ENCODE measurements at regions not wholly inside any gene's neighbourhood (a gene's known extent, or its start where the extent isn't known, plus 50 kb on each side); places are given as distances from the start of the nearest gene placed in this dataset.

GRCh38 chr10:120385992-120386391, 71.0 kb upstream of the PLPP4 start:
- Histone ChIP-seq H3K4me3 (ENCODE audit: low read length) (no peak overlapping the region), H3K36me3 (ENCODE audit: control insufficient read depth, insufficient read depth, low read length) (no peaks in the 10 kb centered on the region), H3K4me1 (ENCODE audit: control insufficient read depth, insufficient read depth, low read length) (no peaks in the 10 kb centered on the region), H3K27me3 (ENCODE audit: control insufficient read depth, insufficient read depth, low read length) (no peaks in the 10 kb centered on the region), H3K9me3 (ENCODE audit: control insufficient read depth, insufficient read depth, low read length) (no peaks in the 10 kb centered on the region), H3K27ac (ENCODE audit: low read length) (no peak overlapping the region)
- WGBS (ENCODE audit: insufficient coverage, insufficient read length): no CpG with 5 or more reads among the region's 4 CpGs
- no peak for DNase-seq (ENCODE audit: low read depth, low spot score)

- no peaks in the 10 kb centered on the region for H3K36me3 ChIP-seq (ENCODE audit: control insufficient read depth, insufficient read depth, low read length)
- H3K4me1 ChIP-seq (ENCODE audit: control insufficient read depth, insufficient read depth, low read length): no peaks in the 10 kb centered on the region
- no peak overlapping the region for H3K4me3 ChIP-seq (ENCODE audit: low read length)
- no peak overlapping the region for H3K27ac ChIP-seq (ENCODE audit: low read length)
- H3K9me3 ChIP-seq (ENCODE audit: control insufficient read depth, insufficient read depth, low read length): no peaks in the 10 kb centered on the region
- H3K27me3 ChIP-seq (ENCODE audit: control insufficient read depth, insufficient read depth, low read length): no peaks in the 10 kb centered on the region
- no peak for DNase-seq (ENCODE audit: low read depth, low spot score)
Observed at GRCh38 chr10:120386896-120387295, 70.1 kb upstream of the PLPP4 start.

GRCh38 chr10:120387326-120387725, 69.7 kb upstream of the PLPP4 start:
- Histone ChIP-seq H3K27ac (ENCODE audit: low read length) (no peak overlapping the region), H3K9me3 (ENCODE audit: control insufficient read depth, insufficient read depth, low read length) (no peaks in the 10 kb centered on the region), H3K4me1 (ENCODE audit: control insufficient read depth, insufficient read depth, low read length) (no peaks in the 10 kb centered on the region), H3K4me3 (ENCODE audit: low read length) (no peak overlapping the region), H3K27me3 (ENCODE audit: control insufficient read depth, insufficient read depth, low read length) (no peaks in the 10 kb centered on the region), H3K36me3 (ENCODE audit: control insufficient read depth, insufficient read depth, low read length) (no peaks in the 10 kb centered on the region)
- WGBS (ENCODE audit: insufficient coverage, insufficient read length): no CpG with 5 or more reads among the region's 2 CpGs
- no peak for DNase-seq (ENCODE audit: low read depth, low spot score)

- no peaks in the 10 kb centered on the region for H3K27me3 ChIP-seq (ENCODE audit: control insufficient read depth, insufficient read depth, low read length)
- H3K9me3 ChIP-seq (ENCODE audit: control insufficient read depth, insufficient read depth, low read length): no peaks in the 10 kb centered on the region
- no peak for DNase-seq (ENCODE audit: low read depth, low spot score)
- H3K27ac ChIP-seq (ENCODE audit: low read length): no peak overlapping the region
- no peaks in the 10 kb centered on the region for H3K4me1 ChIP-seq (ENCODE audit: control insufficient read depth, insufficient read depth, low read length)
- H3K36me3 ChIP-seq (ENCODE audit: control insufficient read depth, insufficient read depth, low read length): no peaks in the 10 kb centered on the region
- no peak overlapping the region for H3K4me3 ChIP-seq (ENCODE audit: low read length)
- no CpG with 5 or more reads among the region's 4 CpGs for WGBS (ENCODE audit: insufficient coverage, insufficient read length)
Observed at GRCh38 chr10:120392245-120392644, 64.8 kb upstream of the PLPP4 start.

GRCh38 chr10:120392671-120393079, 64.4 kb upstream of the PLPP4 start:
- H3K27me3 ChIP-seq (ENCODE audit: control insufficient read depth, insufficient read depth, low read length): no peaks in the 10 kb centered on the region
- no peaks in the 10 kb centered on the region for H3K9me3 ChIP-seq (ENCODE audit: control insufficient read depth, insufficient read depth, low read length)
- DNase-seq (ENCODE audit: low read depth, low spot score): no peak
- WGBS (ENCODE audit: insufficient coverage, insufficient read length): no CpG with 5 or more reads among the region's 2 CpGs
- no peaks in the 10 kb centered on the region for H3K4me1 ChIP-seq (ENCODE audit: control insufficient read depth, insufficient read depth, low read length)
- no peak overlapping the region for H3K4me3 ChIP-seq (ENCODE audit: low read length)
- H3K36me3 ChIP-seq (ENCODE audit: control insufficient read depth, insufficient read depth, low read length): no peaks in the 10 kb centered on the region
- H3K27ac ChIP-seq (ENCODE audit: low read length): no peak overlapping the region

GRCh38 chr10:120394446-120394845, 62.6 kb upstream of the PLPP4 start:
- no peak for DNase-seq (ENCODE audit: low read depth, low spot score)
- H3K36me3 ChIP-seq (ENCODE audit: control insufficient read depth, insufficient read depth, low read length): no peaks in the 10 kb centered on the region
- H3K4me1 ChIP-seq (ENCODE audit: control insufficient read depth, insufficient read depth, low read length): no peaks in the 10 kb centered on the region
- no peak overlapping the region for H3K27ac ChIP-seq (ENCODE audit: low read length)
- no peaks in the 10 kb centered on the region for H3K27me3 ChIP-seq (ENCODE audit: control insufficient read depth, insufficient read depth, low read length)
- H3K4me3 ChIP-seq (ENCODE audit: low read length): no peak overlapping the region
- no peaks in the 10 kb centered on the region for H3K9me3 ChIP-seq (ENCODE audit: control insufficient read depth, insufficient read depth, low read length)
- WGBS (ENCODE audit: insufficient coverage, insufficient read length): no CpG with 5 or more reads among the region's 1 CpG

DNA sequence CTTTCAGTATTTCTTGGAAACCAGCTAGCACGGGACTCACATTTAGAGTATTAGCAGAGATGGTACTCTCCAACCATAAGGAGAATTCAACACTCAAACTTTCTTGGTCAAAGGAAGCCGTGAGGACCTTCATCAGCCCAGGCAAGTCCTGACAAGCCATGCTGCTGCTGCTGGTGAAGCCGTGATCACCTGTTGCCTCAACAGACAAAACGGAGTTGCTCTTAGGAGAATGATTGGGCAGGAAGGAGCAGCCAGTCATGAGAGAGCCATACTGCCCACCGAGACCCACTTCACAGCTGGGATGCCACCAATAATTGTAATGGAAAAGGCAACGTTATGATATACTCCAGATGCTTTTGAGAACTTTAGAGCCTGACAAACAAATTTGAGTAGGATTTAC, 60.8 kb upstream of the PLPP4 start:
- no CpG with 5 or more reads among the region's 6 CpGs for WGBS (ENCODE audit: insufficient coverage, insufficient read length)
- Histone ChIP-seq H3K9me3 (ENCODE audit: control insufficient read depth, insufficient read depth, low read length) (no peaks in the 10 kb centered on the region), H3K4me1 (ENCODE audit: control insufficient read depth, insufficient read depth, low read length) (no peaks in the 10 kb centered on the region), H3K4me3 (ENCODE audit: low read length) (no peak overlapping the region), H3K27ac (ENCODE audit: low read length) (no peak overlapping the region), H3K27me3 (ENCODE audit: control insufficient read depth, insufficient read depth, low read length) (no peaks in the 10 kb centered on the region), H3K36me3 (ENCODE audit: control insufficient read depth, insufficient read depth, low read length) (no peaks in the 10 kb centered on the region)
- DNase-seq (ENCODE audit: low read depth, low spot score): no peak

GRCh38 chr10:120398180-120398579, 58.8 kb upstream of the PLPP4 start:
- Histone ChIP-seq H3K27me3 (ENCODE audit: control insufficient read depth, insufficient read depth, low read length) (no peaks in the 10 kb centered on the region), H3K9me3 (ENCODE audit: control insufficient read depth, insufficient read depth, low read length) (no peaks in the 10 kb centered on the region), H3K36me3 (ENCODE audit: control insufficient read depth, insufficient read depth, low read length) (no peaks in the 10 kb centered on the region), H3K27ac (ENCODE audit: low read length) (no peak overlapping the region), H3K4me1 (ENCODE audit: control insufficient read depth, insufficient read depth, low read length) (no peaks in the 10 kb centered on the region), H3K4me3 (ENCODE audit: low read length) (no peak overlapping the region)
- no CpG with 5 or more reads among the region's 4 CpGs for WGBS (ENCODE audit: insufficient coverage, insufficient read length)
- DNase-seq (ENCODE audit: low read depth, low spot score): no peak

GRCh38 chr10:120400601-120401000, 56.4 kb upstream of the PLPP4 start:
- no peak for DNase-seq (ENCODE audit: low read depth, low spot score)
- no peaks in the 10 kb centered on the region for H3K4me1 ChIP-seq (ENCODE audit: control insufficient read depth, insufficient read depth, low read length)
- no peaks in the 10 kb centered on the region for H3K27me3 ChIP-seq (ENCODE audit: control insufficient read depth, insufficient read depth, low read length)
- H3K9me3 ChIP-seq (ENCODE audit: control insufficient read depth, insufficient read depth, low read length): no peaks in the 10 kb centered on the region
- H3K27ac ChIP-seq (ENCODE audit: low read length): no peak overlapping the region
- H3K36me3 ChIP-seq (ENCODE audit: control insufficient read depth, insufficient read depth, low read length): no peaks in the 10 kb centered on the region
- no CpG with 5 or more reads among the region's 1 CpG for WGBS (ENCODE audit: insufficient coverage, insufficient read length)
- H3K4me3 ChIP-seq (ENCODE audit: low read length): no peak overlapping the region

DNA sequence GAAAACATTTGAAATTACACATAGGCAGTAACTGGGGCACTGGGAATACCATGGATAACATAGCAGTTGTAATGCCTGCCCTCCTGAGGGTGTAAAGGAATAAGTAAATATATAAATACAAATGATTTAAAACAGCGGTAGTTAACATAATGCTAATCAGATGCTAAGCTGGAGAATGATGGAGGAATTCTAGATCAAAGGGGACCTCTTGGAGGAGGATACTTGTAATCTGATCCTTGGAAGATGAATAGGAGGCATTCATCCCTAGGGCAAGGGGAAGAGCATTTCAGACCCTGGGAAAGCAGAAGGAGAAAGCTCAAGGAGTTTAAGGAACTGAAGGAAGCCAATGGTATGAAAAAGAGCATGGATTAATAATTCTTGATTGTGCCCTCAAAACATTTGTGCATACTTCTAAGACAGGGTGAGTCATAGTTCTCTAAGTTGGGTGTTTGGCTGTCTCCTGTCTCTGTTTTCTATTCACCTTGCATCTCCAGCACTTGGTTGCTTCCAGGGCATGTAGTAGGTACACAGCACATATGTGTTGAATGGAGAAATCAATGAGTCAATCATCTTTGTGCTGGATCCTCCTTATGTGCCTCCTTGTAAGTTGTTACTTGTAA, 54.8 kb upstream of the PLPP4 start:
- no peak overlapping the region for H3K4me3 ChIP-seq (ENCODE audit: low read length)
- H3K36me3 ChIP-seq (ENCODE audit: control insufficient read depth, insufficient read depth, low read length): no peaks in the 10 kb centered on the region
- no CpG with 5 or more reads among the region's 1 CpG for WGBS (ENCODE audit: insufficient coverage, insufficient read length)
- no peaks in the 10 kb centered on the region for H3K4me1 ChIP-seq (ENCODE audit: control insufficient read depth, insufficient read depth, low read length)
- H3K27me3 ChIP-seq (ENCODE audit: control insufficient read depth, insufficient read depth, low read length): no peaks in the 10 kb centered on the region
- no peak for DNase-seq (ENCODE audit: low read depth, low spot score)
- H3K27ac ChIP-seq (ENCODE audit: low read length): no peak overlapping the region
- H3K9me3 ChIP-seq (ENCODE audit: control insufficient read depth, insufficient read depth, low read length): no peaks in the 10 kb centered on the region

DNA sequence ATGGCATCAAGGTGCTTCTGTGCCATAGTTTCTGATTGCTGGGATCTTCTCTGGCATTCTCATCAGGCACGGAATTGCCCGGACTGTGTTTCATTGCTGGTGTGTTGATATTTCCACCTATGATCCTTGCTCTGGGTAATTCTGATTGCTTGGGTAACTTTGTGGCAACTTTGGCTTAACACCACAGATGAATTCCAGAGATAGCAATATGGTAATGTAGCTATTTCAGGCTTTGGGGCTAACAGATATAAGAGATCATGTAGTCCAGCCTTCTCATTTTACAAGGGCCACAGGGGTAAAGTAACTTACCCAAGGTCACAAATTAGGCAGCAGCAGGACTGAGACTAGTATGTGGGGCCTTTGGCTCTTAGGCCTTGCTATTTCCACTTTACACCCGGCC, 53.9 kb upstream of the PLPP4 start:
- Histone ChIP-seq H3K9me3 (ENCODE audit: control insufficient read depth, insufficient read depth, low read length) (no peaks in the 10 kb centered on the region), H3K27ac (ENCODE audit: low read length) (no peak overlapping the region)
- no peak for DNase-seq (ENCODE audit: low read depth, low spot score)

More for the DNA sequence above, 53.9 kb upstream of the PLPP4 start:
- WGBS (ENCODE audit: insufficient coverage, insufficient read length): no CpG with 5 or more reads among the region's 3 CpGs
- H3K4me3 ChIP-seq (ENCODE audit: low read length): no peak overlapping the region
- H3K4me1 ChIP-seq (ENCODE audit: control insufficient read depth, insufficient read depth, low read length): no peaks in the 10 kb centered on the region
- no peaks in the 10 kb centered on the region for H3K27me3 ChIP-seq (ENCODE audit: control insufficient read depth, insufficient read depth, low read length)
- no peaks in the 10 kb centered on the region for H3K36me3 ChIP-seq (ENCODE audit: control insufficient read depth, insufficient read depth, low read length)
